Endothelial cell of umbilical vein (primary cell): ENCODE measurements at regions not wholly inside any gene's neighbourhood (a gene's known extent, or its start where the extent isn't known, plus 50 kb on each side); places are given as distances from the start of the nearest gene placed in this dataset.

Experiments used
- BruUV-seq: library from RNA; stranded (reverse); fragments of 400-500 nt; replicated peaks from 2 replicates; lab custom pipeline; 2021; lab: Mats Ljungman, UMichigan
- CTCF ChIA-PET: fragments of 300-600, 350-600 bp; sonication (Branson Sonifier 250); formaldehyde crosslinking; loops from one replicate; lab custom pipeline; 2021; ENCODE audit warnings: antibody characterized with exemption, inconsistent platforms; lab: Charles Lee
- POLR2A ChIA-PET: fragments of 300-600, 350-600 bp; sonication (Branson Sonifier 250); formaldehyde crosslinking; loops from one replicate; lab custom pipeline; 2021; ENCODE audit warnings: antibody characterized with exemption, inconsistent platforms; lab: Charles Lee
- DNase-seq: peaks from one replicate; pipeline ENCODE4 v3.0.0-alpha.2; 2011; ENCODE audit warnings: low read depth, low spot score
- FAIRE-seq: peaks from 2 replicates; lab custom pipeline; 2011; peaks lifted over from hg19 to GRCh38; lab: Jason Lieb, UNC
- H2AFZ ChIP-seq: 2 replicates; pipeline ENCODE4 v1.6.0; 2012; ENCODE audit warnings: low read depth, low read length, control low read depth, inconsistent platforms
- H3K27ac ChIP-seq: 2 replicates; pipeline ENCODE4 v1.5.1; 2011; ENCODE audit warnings: low read depth, mild to moderate bottlenecking, control low read depth, low read length, moderate library complexity; ENCODE audit not compliant: insufficient read depth
- H3K27me3 ChIP-seq, 2 experiments: 2 replicates each; pipeline versions ENCODE4 v1.6.0 to v1.6.1; 2011; ENCODE audit warnings: low read length in 2 of 2, mixed read lengths in 1 of 2; ENCODE audit not compliant: control insufficient read depth in 2 of 2, insufficient read depth in 2 of 2
- H3K36me3 ChIP-seq, 2 experiments: 2 replicates in 1 of 2; 3 replicates in 1 of 2; pipeline ENCODE4 v1.5.1; 2011; ENCODE audit warnings: low read length in 2 of 2, mild to moderate bottlenecking in 1 of 2, moderate library complexity in 1 of 2; ENCODE audit not compliant: control insufficient read depth in 2 of 2, insufficient read depth in 2 of 2; ENCODE audit errors: extremely low read depth in 1 of 2
- H3K4me1 ChIP-seq: 3 replicates; pipeline ENCODE4 v1.5.1; 2011; ENCODE audit warnings: mild to moderate bottlenecking, low read length; ENCODE audit not compliant: control insufficient read depth, insufficient read depth; ENCODE audit errors: extremely low read depth
- H3K4me2 ChIP-seq: 2 replicates; pipeline ENCODE4 v1.6.1; 2011; ENCODE audit warnings: low read length, control low read depth, mixed read lengths; ENCODE audit not compliant: insufficient read depth
- H3K4me3 ChIP-seq, 3 experiments: fragments of 200-600 bp in 1 of 3; sonication (generic), shearing (Covaris generic) in 1 of 3; replicated peaks in 1 of 3; 2 replicates each; pipeline ENCODE4 v1.5.1; 2011 to 2016; ENCODE audit warnings: control low read depth in 3 of 3, low read length in 3 of 3, mild to moderate bottlenecking in 2 of 3, inconsistent platforms in 1 of 3, low read depth in 1 of 3, moderate library complexity in 1 of 3; ENCODE audit not compliant: insufficient read depth in 1 of 3
- H3K79me2 ChIP-seq: 2 replicates; pipeline ENCODE4 v1.6.0; 2012; ENCODE audit warnings: low read length, inconsistent platforms; ENCODE audit not compliant: control insufficient read depth, insufficient read depth
- H3K9ac ChIP-seq: replicated peaks from 2 replicates; pipeline ENCODE3; 2011; ENCODE audit warnings: low read length, control low read depth; ENCODE audit not compliant: insufficient read depth; ENCODE audit errors: extremely low read depth
- H3K9me1 ChIP-seq: replicated peaks from 3 replicates; pipeline ENCODE4 v1.6.0; 2011; ENCODE audit warnings: mild to moderate bottlenecking, low read length; ENCODE audit not compliant: control insufficient read depth, insufficient read depth; ENCODE audit errors: extremely low read depth
- H3K9me3 ChIP-seq: replicated peaks from 2 replicates; pipeline ENCODE4 v1.5.1; 2012; ENCODE audit warnings: low read length, inconsistent platforms; ENCODE audit not compliant: control insufficient read depth, insufficient read depth
- H4K20me1 ChIP-seq: replicated peaks from 2 replicates; pipeline ENCODE3; 2011; ENCODE audit warnings: mild to moderate bottlenecking, low read length; ENCODE audit not compliant: control insufficient read depth, insufficient read depth; ENCODE audit errors: extremely low read depth
- CTCF ChIP-seq, 2 donors: IDR thresholded peaks; 1 replicate in 1 of 2; 2 replicates in 1 of 2; pipeline ENCODE4 v1.5.1; 2011; ENCODE audit warnings: low read length in 2 of 2, mild to moderate bottlenecking in 2 of 2, moderate library complexity in 2 of 2, control low read depth in 1 of 2, inconsistent platforms in 1 of 2, low read depth in 1 of 2; ENCODE audit not compliant: insufficient read depth in 1 of 2; ENCODE audit errors: extremely low read depth in 1 of 2
- EZH2 ChIP-seq: IDR thresholded peaks from 2 replicates; pipeline ENCODE4 v1.6.1; 2012; ENCODE audit warnings: borderline replicate concordance, low read depth, mild to moderate bottlenecking, moderate library complexity, low read length, inconsistent platforms; ENCODE audit not compliant: severe bottlenecking
- FOS ChIP-seq: IDR thresholded peaks from 2 replicates; pipeline ENCODE4 v1.6.1; 2011; ENCODE audit warnings: mild to moderate bottlenecking, low read length, moderate library complexity, borderline replicate concordance; ENCODE audit not compliant: insufficient read depth
- GATA2 ChIP-seq: IDR thresholded peaks from 2 replicates; pipeline ENCODE4 v1.7.0; 2011; ENCODE audit warnings: low read depth, mild to moderate bottlenecking, moderate library complexity, mixed read lengths, low read length; ENCODE audit not compliant: insufficient read length, insufficient read depth
- JUN ChIP-seq: IDR thresholded peaks from 2 replicates; pipeline ENCODE4 v1.6.1; 2011; ENCODE audit warnings: borderline replicate concordance, low read depth; ENCODE audit not compliant: insufficient read length, insufficient read depth
- MAX ChIP-seq: IDR thresholded peaks from 2 replicates; pipeline ENCODE4 v1.6.1; 2011; ENCODE audit not compliant: insufficient read depth, insufficient read length
- MYC ChIP-seq: IDR thresholded peaks from one replicate; pipeline ENCODE4 v1.6.1; 2011; ENCODE audit warnings: mild to moderate bottlenecking, low read depth, low read length
- POLR2A ChIP-seq: IDR thresholded peaks from 2 replicates; pipeline ENCODE4 v1.6.1; 2012; ENCODE audit warnings: low read depth, mild to moderate bottlenecking, control low read depth, low read length
- POLR2AphosphoS5 ChIP-seq: IDR thresholded peaks from 2 replicates; pipeline ENCODE4 v1.6.1; 2012; ENCODE audit warnings: low read depth, mild to moderate bottlenecking, control low read depth, low read length, moderate library complexity; ENCODE audit not compliant: insufficient read depth
- dilution Hi-C: fragments of 300-500 bp; cut with MboI; formaldehyde crosslinking; loops from one replicate; pipeline ENCODE4 v1.15.0; 2019; ENCODE audit warnings: low sequenced_read_pairs; ENCODE audit not compliant: extremely low pct_ligation_motif_present
- intact Hi-C: fragments of 100-400 bp; cut with micrococcal nuclease; formaldehyde crosslinking; loops from one replicate; pipeline ENCODE4 v1.10.0; 2022

- ChIA-PET POLR2A (no interaction called here), CTCF (interaction anchor here (0.9 to 1.7 kb wide), 3 partner anchors 23 to 40 kb away, joined by 3 to 4 read pairs (median 3); no protein-coding TSS in a partner anchor)
- DNase-seq (no peak), FAIRE-seq (no peak)
- intact Hi-C loops = no loop called here
- Histone ChIP-seq H2AFZ (no peak overlapping the region), H4K20me1 (no peaks in the 10 kb centered on the region), H3K9me1 (no peaks in the 10 kb centered on the region), H3K4me2 (no peak overlapping the region), H3K4me3 (no peak overlapping the region), H3K36me3 (no peaks in the 10 kb centered on the region), H3K79me2 (no peaks in the 10 kb centered on the region), H3K27me3 (no peaks in the 10 kb centered on the region), H3K27ac (no peak overlapping the region), H3K9ac (no peak overlapping the region), H3K9me3 (no peaks in the 10 kb centered on the region), H3K4me1 (no peaks in the 10 kb centered on the region)
- no TSS peak for BruUV-seq
- TF ChIP-seq CTCF (IDR thresholded peaks at IDR 0.05; ENCODE audit: extremely low read depth in 1 of 2, insufficient read depth in 1 of 2, low read depth in 1 of 2, low read length in 2 of 2) (no peak), POLR2A (no peak), MYC (no peak), EZH2 (no peak), GATA2 (no peak), JUN (no peak), FOS (no peak), POLR2AphosphoS5 (no peak), MAX (no peak)
- dilution Hi-C loops = no loop called here
Measured at GRCh38 chr18:67144329-67144728, 372.2 kb downstream of the DSEL start.
